ENCODE measurements at regions not wholly inside any gene's neighbourhood (a gene's known extent, or its start where the extent isn't known, plus 50 kb on each side); places are given as distances from the start of the nearest gene placed in this dataset.
"Not testable (repeated sequence)": the region's sequence is repeated elsewhere in the genome, so short reads cannot be mapped to it uniquely, and the experiment has no call there.

DNA sequence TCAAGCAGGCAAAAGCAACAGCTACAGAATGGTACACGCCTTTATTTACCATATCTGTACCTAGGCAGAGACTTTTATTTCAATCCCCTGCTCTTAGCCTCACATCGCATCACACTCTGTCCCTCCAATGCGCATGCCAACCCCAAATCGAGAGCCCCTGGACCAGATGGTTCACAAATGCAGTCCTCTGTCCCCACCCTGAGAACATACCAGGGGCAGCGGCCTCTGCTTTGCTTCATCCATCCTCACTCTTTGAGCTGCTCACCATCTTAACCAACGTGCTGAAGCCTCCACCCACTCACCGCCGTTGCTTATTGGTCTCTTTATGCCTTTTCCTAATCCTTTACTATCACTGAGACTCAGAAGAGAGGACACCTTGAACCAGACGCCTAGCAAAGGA, 56.9 kb upstream of the CDR2 start:
- TF ChIP-seq EZH2phosphoT487 (IDR thresholded peaks at IDR 0.05; ENCODE audit: low read depth) = not testable (repeated sequence)
- TF ChIP-seq, protein P1, sequence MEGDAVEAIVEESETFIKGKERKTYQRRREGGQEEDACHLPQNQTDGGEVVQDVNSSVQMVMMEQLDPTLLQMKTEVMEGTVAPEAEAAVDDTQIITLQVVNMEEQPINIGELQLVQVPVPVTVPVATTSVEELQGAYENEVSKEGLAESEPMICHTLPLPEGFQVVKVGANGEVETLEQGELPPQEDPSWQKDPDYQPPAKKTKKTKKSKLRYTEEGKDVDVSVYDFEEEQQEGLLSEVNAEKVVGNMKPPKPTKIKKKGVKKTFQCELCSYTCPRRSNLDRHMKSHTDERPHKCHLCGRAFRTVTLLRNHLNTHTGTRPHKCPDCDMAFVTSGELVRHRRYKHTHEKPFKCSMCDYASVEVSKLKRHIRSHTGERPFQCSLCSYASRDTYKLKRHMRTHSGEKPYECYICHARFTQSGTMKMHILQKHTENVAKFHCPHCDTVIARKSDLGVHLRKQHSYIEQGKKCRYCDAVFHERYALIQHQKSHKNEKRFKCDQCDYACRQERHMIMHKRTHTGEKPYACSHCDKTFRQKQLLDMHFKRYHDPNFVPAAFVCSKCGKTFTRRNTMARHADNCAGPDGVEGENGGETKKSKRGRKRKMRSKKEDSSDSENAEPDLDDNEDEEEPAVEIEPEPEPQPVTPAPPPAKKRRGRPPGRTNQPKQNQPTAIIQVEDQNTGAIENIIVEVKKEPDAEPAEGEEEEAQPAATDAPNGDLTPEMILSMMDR (IDR thresholded peaks at IDR 0.05; ENCODE audit: low read depth, low read length) = not testable (repeated sequence)

All from OCI-LY3 (cell line).